ENCODE measurements at regions not wholly inside any gene's neighbourhood (a gene's known extent, or its start where the extent isn't known, plus 50 kb on each side); places are given as distances from the start of the nearest gene placed in this dataset.

GRCh38 chr6:62530985-62531384, 245.0 kb upstream of the KHDRBS2 start:
- TF ChIP-seq CTCF (IDR thresholded peaks at IDR 0.05; ENCODE audit: low read length) (no peak), EZH2 (IDR thresholded peaks at IDR 0.05; ENCODE audit: borderline replicate concordance, low read length) (no peak)

All from OCI-LY1 (cell line).